SK-N-SH treated with all-trans-retinoic acid at 6 μM for 48 hours (cell line): ENCODE measurements at regions not wholly inside any gene's neighbourhood (a gene's known extent, or its start where the extent isn't known, plus 50 kb on each side); places are given as distances from the start of the nearest gene placed in this dataset.

Experiments used
- ATAC-seq: fragments of 200-7000 bp; cut with Tn5 transposase; 3 replicates; pipeline ENCODE4 v1.9.1; 2020; ENCODE audit warnings: mild to moderate bottlenecking, moderate library complexity
- ARNTL ChIP-seq: fragments of 450-650 bp; formaldehyde crosslinking; IDR thresholded peaks from 2 replicates; pipeline ENCODE4 v1.5.0; 2020; ENCODE audit warnings: low read depth, mild to moderate bottlenecking, moderate library complexity, borderline replicate concordance
- BACH2 ChIP-seq: fragments of 250-450 bp; sonication (Bioruptor Pico); IDR thresholded peaks from 2 replicates; pipeline ENCODE4 v1.9.0; 2021; ENCODE audit warnings: mild to moderate bottlenecking, borderline replicate concordance
- CSDC2 ChIP-seq: fragments of 250-450 bp; sonication (Bioruptor Pico); IDR thresholded peaks from 2 replicates; pipeline ENCODE4 v1.5.0; 2020; ENCODE audit warnings: mild to moderate bottlenecking, moderate library complexity
- CSRNP3 ChIP-seq: fragments of 250-450 bp; sonication (Bioruptor Pico); IDR thresholded peaks from 2 replicates; pipeline ENCODE4 v1.5.1; 2021; ENCODE audit warnings: mild to moderate bottlenecking, moderate library complexity
- ESRRG ChIP-seq: fragments of 250-450 bp; sonication (Bioruptor Pico); IDR thresholded peaks from 2 replicates; pipeline ENCODE4 v1.6.1; 2021; ENCODE audit warnings: mild to moderate bottlenecking
- ISL1 ChIP-seq: fragments of 250-450 bp; sonication (Bioruptor Pico); IDR thresholded peaks from 2 replicates; pipeline ENCODE4 v2.1.2; 2022; ENCODE audit warnings: mild to moderate bottlenecking, moderate library complexity
- OSR1 ChIP-seq: fragments of 250-450 bp; sonication (Bioruptor Pico); IDR thresholded peaks from 2 replicates; pipeline ENCODE4 v1.8.0; 2022; ENCODE audit warnings: moderate library complexity, mild to moderate bottlenecking, inconsistent platforms
- PATZ1 ChIP-seq: fragments of 250-450 bp; sonication (Bioruptor Pico); IDR thresholded peaks from 2 replicates; pipeline ENCODE4 v1.8.0; 2020; ENCODE audit warnings: mild to moderate bottlenecking, moderate library complexity, borderline replicate concordance
- PPARA ChIP-seq: fragments of 250-450 bp; sonication (Bioruptor Pico); IDR thresholded peaks from 2 replicates; pipeline ENCODE4 v1.5.0; 2020; ENCODE audit warnings: mild to moderate bottlenecking, borderline replicate concordance
- RARB ChIP-seq: fragments of 250-450 bp; sonication (Bioruptor Pico); IDR thresholded peaks from 2 replicates; pipeline ENCODE4 v1.8.0; 2021; ENCODE audit warnings: mild to moderate bottlenecking, moderate library complexity
- SNAI2 ChIP-seq: fragments of 250-450 bp; sonication (Bioruptor Pico); IDR thresholded peaks from 2 replicates; pipeline ENCODE4 v1.5.0; 2020; ENCODE audit warnings: mild to moderate bottlenecking, moderate library complexity
- TCF4 ChIP-seq: fragments of 250-450 bp; sonication (Bioruptor Pico); IDR thresholded peaks from 2 replicates; pipeline ENCODE4 v1.8.0; 2021; ENCODE audit warnings: mild to moderate bottlenecking, moderate library complexity, borderline replicate concordance
- TOX ChIP-seq: fragments of 250-450 bp; sonication (Bioruptor Pico); IDR thresholded peaks from 2 replicates; pipeline ENCODE4 v1.8.0; 2021; ENCODE audit warnings: mild to moderate bottlenecking, moderate library complexity, borderline replicate concordance
- TSHZ2 ChIP-seq: fragments of 250-450 bp; sonication (Bioruptor Pico); IDR thresholded peaks from 2 replicates; pipeline ENCODE4 v1.5.0; 2020; ENCODE audit warnings: mild to moderate bottlenecking, moderate library complexity
- ZC3H10 ChIP-seq: fragments of 250-450 bp; sonication (Bioruptor Pico); IDR thresholded peaks from 2 replicates; pipeline ENCODE4 v1.5.1; 2021; ENCODE audit warnings: mild to moderate bottlenecking, moderate library complexity
- ZFP3 ChIP-seq: fragments of 250-450 bp; sonication (Bioruptor Pico); IDR thresholded peaks from 2 replicates; pipeline ENCODE4 v1.5.0; 2020; ENCODE audit warnings: mild to moderate bottlenecking, moderate library complexity
- ZNF565 ChIP-seq: fragments of 450-650 bp; formaldehyde crosslinking; conservative IDR thresholded peaks from 2 replicates; pipeline ENCODE4 v1.5.0; 2020; ENCODE audit warnings: low read depth, mild to moderate bottlenecking, moderate library complexity
- ZNF70 ChIP-seq: fragments of 450-650 bp; formaldehyde crosslinking; IDR thresholded peaks from 2 replicates; pipeline ENCODE4 v1.5.0; 2020; ENCODE audit warnings: mild to moderate bottlenecking, moderate library complexity
- ZNF8 ChIP-seq: fragments of 450-650 bp; formaldehyde crosslinking; IDR thresholded peaks from 2 replicates; pipeline ENCODE4 v1.5.0; 2020; ENCODE audit warnings: mild to moderate bottlenecking, moderate library complexity

- no peak for TF ChIP-seq TSHZ2 (CRISPR knock-in tag)
- no peak for TF ChIP-seq CSDC2 (CRISPR knock-in tag)
- TF ChIP-seq BACH2 (CRISPR knock-in tag) = no peak
- TF ChIP-seq SNAI2 = no peak
- TF ChIP-seq, all 23 proteins: peak for 0
These were observed 461.2 kb upstream of the IMPG1 start (continued) for GRCh38 chr6:76533661-76534060.

GRCh38 chr6:76532647-76533046, 460.2 kb upstream of the IMPG1 start:
- TF ChIP-seq PPARA (CRISPR knock-in tag) (no peak), ZFP3 (CRISPR knock-in tag) (no peak), TSHZ2 (CRISPR knock-in tag) (no peak), ZNF565 (CRISPR knock-in tag) (no peak), PATZ1 (no peak), CSDC2 (CRISPR knock-in tag) (no peak), TCF4 (CRISPR knock-in tag) (no peak), ESRRG (CRISPR knock-in tag) (no peak)
- no peak for ATAC-seq

GRCh38 chr6:76518443-76518842, 446.0 kb upstream of the IMPG1 start:
- ATAC-seq = no peak
- TF ChIP-seq TOX (CRISPR knock-in tag) (no peak), CSRNP3 (CRISPR knock-in tag) (no peak), ISL1 (CRISPR knock-in tag) (no peak), ZNF70 (no peak), ARNTL (CRISPR knock-in tag) (no peak)

GRCh38 chr6:76516924-76517323, 444.5 kb upstream of the IMPG1 start:
- no peak for ATAC-seq
- TF ChIP-seq ZC3H10 (CRISPR knock-in tag) = no peak
- no peak for TF ChIP-seq ZFP3 (CRISPR knock-in tag)
- TF ChIP-seq ISL1 (CRISPR knock-in tag) = no peak
- TF ChIP-seq PPARA (CRISPR knock-in tag) = no peak
- no peak for TF ChIP-seq OSR1
- no peak for TF ChIP-seq CSRNP3 (CRISPR knock-in tag)
- TF ChIP-seq ZNF8 (CRISPR knock-in tag) = no peak
- no peak for TF ChIP-seq ZNF565 (CRISPR knock-in tag)
- no peak for TF ChIP-seq RARB (CRISPR knock-in tag)
- TF ChIP-seq ZNF70 = no peak
